NCI-H446 (cell line): ENCODE measurements at regions not wholly inside any gene's neighbourhood (a gene's known extent, or its start where the extent isn't known, plus 50 kb on each side); places are given as distances from the start of the nearest gene placed in this dataset.
"Not testable (repeated sequence)": the region's sequence is repeated elsewhere in the genome, so short reads cannot be mapped to it uniquely, and the experiment has no call there.

Experiments used
- DNase-seq, 2 experiments: peaks; one replicate each; lab custom pipeline; 2025; lab: John Stamatoyannopoulos, UW

DNA sequence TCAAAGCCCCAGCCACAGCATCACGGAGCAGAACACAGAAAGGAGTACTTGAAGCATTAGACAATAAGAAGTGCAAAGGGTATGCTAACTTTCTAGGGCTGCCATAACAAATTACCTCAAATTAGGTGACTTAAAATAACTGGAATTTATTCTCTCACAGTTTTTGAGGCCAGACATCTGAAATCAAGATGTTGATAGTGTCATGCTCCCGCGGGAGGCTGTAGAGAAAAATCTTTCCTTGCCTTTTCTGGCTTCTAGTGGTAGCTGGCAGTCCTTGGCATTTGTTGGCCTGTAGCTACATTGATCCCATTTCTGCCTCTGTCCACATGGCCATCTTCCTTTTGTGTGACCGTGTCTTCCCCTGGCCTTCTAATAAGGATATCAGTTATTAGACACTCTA lies 51.9 kb upstream of the SPDL1 start:
- no peak for DNase-seq

DNA sequence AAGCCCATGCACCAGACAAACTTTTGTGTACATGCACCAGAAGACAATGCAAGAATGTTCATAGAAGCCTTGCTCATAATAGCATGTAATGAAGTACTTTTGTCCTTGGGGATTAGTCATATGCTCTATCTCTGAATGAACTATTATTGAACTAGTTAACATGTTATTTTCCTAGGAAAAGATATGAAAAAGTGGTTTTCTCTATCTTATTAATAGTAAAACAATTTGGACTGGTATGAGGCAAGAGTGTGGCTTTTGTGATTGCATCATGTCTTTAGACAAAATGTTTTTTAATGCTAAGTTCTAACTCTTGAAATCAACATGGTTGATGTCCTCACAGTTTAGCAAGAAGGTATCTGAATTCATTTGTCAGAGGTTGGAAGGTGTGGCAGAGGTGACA lies 55.7 kb upstream of the SPDL1 start:
- DNase-seq: no peak

DNA sequence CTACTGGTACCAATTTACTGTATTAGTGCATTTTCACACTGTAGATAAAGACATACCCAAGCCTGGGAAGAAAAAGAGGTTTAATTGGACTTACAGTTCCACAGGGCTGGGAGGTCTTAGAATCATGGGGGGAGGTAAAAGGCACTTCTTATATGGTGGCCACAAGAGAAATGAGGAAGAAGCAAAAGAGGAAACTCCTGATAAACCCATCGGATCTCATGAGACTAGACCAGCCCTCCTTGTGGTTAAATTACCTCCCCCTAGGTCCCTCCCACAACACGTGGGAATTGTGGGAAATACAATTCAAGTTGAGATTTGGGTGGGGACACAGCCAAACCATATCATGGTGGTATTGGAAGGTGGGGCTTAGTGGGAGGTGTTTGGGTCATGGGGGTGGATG lies 56.5 kb upstream of the SPDL1 start:
- no peak for DNase-seq

- DNase-seq: no peak
Observed at GRCh38 chr5:169522851-169523250, 60.7 kb upstream of the SPDL1 start.

DNA sequence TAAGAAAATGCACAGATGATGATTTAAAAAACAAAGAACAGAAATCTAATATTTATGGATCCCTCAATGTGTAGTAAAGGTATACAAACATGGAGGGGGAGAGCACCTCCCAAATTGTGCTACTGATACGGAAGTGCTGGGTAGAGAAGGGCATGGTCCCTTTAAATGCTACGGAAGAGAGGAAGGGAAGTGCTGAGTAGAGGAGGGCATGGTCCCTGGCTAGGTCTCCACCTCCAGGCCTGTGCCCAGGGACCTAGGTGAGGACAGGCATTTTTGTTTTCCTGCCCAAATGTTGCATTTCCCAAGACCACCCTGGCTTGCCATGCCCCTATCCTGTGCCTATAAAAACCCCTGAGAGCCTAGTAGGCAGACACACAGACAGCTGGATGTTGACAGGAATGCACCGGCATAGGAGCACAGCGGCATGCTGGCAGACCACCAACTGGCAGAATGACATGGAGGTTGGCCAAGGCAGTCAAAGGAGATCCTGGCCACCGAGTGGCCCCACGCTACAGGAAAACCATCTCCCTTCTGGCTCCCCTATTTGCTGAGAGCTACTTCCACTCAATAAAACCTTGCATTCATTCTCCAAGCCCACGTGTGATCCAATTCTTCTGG lies 62.1 kb upstream of the SPDL1 start:
- peak in 1 of 2 experiments; percentile 7 for DNase-seq

DNA sequence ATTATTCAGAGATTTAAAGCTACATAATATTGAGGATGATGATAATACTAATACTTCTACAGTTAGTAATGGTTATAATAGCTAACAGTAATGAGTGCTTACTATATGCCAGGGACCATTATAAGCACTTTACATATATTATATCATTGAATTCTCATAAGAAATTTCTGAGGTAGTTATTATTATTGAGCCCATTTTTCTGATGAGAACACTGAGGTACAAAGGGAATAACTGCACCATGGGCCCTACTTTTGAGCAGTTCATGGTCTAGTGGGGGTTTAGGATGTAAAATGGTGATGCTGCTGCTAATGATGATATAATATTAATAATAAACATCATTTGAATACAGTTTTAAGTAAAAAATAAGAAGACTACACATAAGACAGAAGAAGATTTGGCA lies 64.2 kb upstream of the SPDL1 start:
- no peak for DNase-seq

DNA sequence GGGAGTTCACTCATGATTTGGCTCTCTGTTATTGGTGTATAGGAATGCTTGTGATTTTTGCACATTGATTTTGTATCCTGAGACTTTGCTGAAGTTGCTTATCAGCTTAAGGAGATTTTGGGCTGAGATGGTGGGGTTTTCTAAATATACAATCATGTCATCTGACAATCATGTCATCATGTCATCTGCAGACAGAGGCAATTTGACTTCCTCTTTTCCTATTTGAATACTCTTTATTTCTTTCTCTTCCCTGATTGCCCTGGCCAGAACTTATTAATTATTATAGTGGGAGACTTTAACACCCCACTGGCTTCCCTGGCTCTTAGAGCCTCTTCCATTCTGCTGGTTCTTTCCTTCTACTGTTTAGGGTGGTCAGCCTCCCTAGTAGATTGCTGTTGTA lies 64.8 kb upstream of the SPDL1 start:
- DNase-seq: not testable (repeated sequence)

DNA sequence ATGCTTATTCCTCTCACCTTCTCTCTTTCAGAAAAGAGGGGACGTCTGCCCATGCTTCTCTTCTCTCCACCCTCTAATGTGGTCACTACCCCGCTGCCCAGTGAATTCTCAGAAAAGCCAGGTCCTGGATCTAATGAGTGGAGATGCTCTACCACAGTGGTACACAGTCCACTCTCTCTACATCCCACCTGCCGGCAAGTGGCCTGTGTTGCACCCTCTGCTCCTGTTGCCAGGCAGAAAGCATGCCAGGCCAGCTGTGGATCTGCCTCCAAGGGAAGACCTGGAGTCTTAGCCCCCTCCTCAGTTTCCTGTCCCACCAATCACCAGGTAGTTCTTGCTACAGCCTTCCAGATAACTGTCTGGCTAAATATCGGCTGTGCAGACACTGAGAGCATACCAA lies 71.2 kb upstream of the SPDL1 start:
- DNase-seq: no peak

DNA sequence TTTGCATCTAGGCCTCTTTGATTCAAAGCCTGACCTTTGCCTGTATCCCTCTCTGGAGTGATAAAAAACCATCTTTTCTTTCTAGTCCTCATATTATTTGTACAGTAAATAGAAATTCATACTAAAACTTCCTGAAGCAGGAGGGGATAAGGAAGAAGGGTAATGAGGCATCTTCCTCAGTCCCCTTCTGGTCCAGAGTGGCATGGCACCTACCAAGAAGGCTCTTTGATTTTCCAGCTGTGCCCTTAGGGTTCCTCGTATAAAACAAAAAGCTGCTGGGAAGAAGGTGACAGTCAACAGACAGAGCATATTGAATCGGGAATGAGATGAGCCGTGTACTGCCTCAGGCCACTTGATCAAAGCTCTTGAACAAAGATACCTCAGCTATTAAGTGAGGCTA lies 71.9 kb upstream of the SPDL1 start:
- DNase-seq: no peak

GRCh38 chr5:169507051-169507450 lies 76.5 kb upstream of the SPDL1 start:
- no peak for DNase-seq

DNA sequence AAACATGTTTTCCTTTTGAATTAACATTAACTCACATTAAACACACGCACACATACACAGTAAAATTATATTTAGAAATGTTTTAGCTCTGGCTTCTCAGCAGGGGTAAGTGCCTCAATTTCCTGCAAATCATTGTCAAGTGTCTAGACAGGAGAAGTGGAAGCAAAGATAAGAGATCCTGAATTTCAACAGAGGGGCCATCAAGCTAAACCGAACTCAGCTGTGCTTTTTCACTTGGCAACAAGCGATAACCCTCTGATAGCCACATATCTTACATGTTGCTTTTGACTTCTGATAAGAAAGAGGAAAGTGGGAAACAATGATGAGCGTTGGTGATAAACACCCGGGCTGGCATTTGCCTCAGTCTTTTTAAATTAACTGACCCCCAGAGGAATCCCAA lies 79.7 kb upstream of the SPDL1 start:
- no peak for DNase-seq

GRCh38 chr5:169499990-169500505 lies 83.5 kb upstream of the SPDL1 start:
- no peak for DNase-seq

DNA sequence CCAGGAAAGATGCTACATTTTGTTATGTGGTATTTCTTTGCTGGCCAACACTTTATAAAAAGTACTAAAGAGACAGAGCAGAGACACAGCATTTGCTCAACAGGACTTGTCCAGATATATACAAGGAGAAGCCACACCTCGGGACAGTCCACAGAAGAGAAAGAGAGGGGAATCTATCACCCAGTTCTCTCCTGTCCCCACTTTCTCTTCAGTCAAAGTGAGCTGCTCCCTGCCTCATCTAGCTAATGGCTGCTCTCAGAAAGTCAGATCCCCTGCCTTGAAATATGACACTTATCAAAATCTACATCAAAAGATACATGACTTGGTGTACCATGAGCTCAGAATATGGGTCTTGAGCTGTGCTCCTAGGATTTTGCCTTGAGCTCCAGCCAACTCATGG lies 86.7 kb upstream of the SPDL1 start:
- DNase-seq: no peak

DNA sequence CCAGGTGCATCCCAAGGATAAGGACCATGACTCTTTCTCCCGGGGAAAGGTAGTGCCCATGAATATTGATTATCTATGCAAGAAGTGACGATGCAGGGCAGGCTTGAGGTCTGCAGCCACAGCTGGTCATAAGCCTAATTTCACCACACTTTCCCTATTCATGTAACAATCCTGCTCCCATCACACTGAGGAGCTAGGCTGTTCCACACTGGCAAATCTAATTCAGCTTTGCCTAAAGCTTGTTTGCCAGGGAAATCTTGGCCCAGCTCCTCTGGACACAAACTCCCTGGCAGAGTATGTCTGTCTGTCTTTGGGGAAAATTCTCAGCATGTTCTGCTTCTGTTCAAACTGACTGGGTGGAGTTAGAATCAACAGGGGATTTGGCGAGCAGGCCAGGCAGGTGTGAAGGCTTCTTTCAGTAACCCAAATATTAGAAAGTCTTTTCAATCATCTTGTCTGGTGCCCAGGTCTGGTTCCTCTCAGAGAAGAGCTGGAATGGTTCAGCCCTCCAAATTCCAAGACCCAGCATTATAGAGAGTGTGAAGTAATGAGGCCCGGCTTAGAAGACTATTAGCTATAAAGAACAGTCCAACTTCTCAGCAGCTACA lies 88.5 kb upstream of the SPDL1 start:
- DNase-seq: no peak

DNA sequence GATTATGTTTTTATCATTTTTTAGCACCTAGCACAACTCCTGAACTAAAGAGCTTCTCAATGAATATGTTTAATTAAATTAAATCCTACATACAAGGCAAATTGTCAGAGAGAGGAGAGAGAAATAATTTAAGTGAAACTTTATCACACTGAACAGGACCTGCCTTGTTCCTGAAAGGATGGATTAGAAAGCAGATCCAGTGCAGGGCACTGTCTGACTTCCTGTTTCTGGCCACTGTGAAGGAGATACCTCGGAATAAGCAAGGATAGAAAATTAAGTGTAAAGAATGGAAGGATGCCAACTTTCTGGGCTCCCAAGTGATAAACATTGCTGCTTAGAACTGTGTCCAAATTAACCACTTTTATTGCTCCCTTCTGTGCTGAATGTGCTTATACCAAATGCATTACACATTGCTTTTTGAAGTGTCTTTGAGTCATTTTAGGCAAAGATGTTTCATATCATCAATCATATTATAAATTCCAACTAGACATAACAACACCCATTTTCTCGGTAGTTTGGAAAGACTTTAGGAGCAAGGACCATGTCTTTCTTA lies 89.1 kb upstream of the SPDL1 start:
- DNase-seq: no peak

GRCh38 chr5:169474226-169474625 lies 109.3 kb upstream of the SPDL1 start:
- DNase-seq: no peak

GRCh38 chr5:169472544-169472943 lies 111.0 kb upstream of the SPDL1 start:
- DNase-seq: no peak

GRCh38 chr5:169471021-169471420 lies 112.6 kb upstream of the SPDL1 start:
- DNase-seq: no peak

DNA sequence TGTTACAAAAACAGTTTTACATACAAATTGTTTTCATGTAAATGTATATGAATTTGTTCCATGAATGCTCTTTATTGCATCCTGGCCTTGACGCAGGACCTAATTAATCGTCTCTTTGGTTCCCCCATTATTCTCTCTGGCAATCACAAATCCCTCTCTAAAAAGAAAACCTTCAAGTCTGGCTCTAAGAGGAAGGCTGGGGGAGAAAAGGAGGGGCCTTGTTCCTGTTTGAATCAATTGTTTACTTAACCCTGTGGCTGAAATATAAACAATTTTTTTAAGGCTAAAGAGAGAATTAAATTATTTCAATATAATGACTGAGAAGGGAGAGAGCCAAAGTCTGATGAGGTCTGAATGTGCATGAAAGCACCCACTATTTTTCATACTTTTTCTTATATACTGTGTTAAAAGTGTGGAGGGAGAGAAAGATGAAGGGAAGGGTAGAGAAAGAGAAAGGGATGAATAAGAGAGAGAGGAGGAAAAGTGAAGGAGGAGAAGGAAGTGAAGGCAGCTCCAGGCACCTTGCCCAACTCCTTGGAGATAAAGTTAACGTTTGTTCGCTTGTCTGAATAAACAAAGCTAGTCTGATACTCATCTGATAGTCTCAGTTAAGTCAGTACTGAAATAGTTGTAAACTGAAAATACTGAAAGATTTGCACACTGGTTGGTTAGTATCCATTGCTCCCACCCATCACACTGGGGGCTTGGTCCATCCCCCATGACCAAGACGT lies 116.4 kb upstream of the SPDL1 start:
- no peak for DNase-seq

GRCh38 chr5:169460896-169461295 lies 122.7 kb upstream of the SPDL1 start:
- no peak for DNase-seq

DNA sequence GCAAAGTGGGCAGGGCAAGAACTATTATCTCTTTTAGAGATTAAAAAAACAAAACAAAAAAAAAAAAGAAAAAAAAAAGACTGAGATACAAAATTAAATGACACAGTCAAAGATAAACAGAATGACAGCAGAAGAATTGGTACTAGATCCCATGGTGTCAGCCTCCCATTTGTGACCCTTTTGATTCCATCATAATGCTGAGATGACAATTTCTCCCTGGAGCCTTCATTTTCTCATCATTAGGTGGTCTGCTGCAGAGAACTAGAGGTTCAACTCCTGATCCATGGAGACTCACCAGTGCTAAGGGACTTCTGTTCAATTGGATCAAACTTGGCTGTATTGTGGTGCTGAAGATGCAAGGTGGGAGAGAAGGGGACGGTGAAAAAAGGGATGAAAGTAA lies 123.5 kb upstream of the SPDL1 start:
- no peak for DNase-seq

DNA sequence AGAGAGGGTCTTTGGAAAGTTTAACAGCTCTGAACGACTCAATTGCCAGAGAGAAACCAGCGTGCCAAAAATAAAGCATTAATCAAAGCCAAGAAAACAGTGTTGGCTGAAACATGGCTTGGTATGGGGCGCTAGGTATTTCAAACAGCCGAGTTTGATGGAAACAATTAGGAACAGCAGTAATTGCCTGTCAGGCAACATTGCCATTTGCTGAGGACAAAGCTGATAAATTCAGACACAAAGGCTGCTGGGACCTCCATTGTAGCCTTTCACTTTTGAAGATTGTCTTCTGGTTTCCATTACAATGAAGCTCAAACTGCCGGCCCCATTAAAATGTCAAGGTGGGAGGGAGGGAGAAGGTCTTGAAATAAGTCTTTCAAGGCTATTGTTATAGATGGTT lies 125.4 kb upstream of the SPDL1 start:
- DNase-seq: no peak

- DNase-seq: no peak
Observed at GRCh38 chr5:169450464-169450863, 133.1 kb upstream of the SPDL1 start.
